ENCODE measurements at regions not wholly inside any gene's neighbourhood (a gene's known extent, or its start where the extent isn't known, plus 50 kb on each side); places are given as distances from the start of the nearest gene placed in this dataset.
"Not testable (repeated sequence)": the region's sequence is repeated elsewhere in the genome, so short reads cannot be mapped to it uniquely, and the experiment has no call there.

DNA sequence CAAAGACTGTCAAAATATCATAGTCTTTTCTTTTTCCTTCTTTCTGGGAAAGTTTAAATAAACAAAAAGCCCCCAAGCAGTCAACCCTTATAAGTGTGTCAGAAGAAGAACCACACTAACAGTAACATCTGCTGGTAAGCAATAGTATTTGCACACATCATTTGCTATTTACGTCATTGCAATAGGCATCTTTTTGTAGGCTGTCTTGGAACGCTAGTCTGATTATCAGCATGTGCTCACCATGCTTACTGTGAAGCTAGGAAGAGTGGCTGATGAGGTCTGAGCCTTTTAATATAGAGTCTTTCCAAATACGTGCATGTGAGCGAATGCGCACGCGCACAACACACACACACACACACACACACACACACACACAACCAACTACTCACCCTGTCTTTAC is 599.0 kb upstream of the TPK1 start:
- DNase-seq, result no peak

DNA sequence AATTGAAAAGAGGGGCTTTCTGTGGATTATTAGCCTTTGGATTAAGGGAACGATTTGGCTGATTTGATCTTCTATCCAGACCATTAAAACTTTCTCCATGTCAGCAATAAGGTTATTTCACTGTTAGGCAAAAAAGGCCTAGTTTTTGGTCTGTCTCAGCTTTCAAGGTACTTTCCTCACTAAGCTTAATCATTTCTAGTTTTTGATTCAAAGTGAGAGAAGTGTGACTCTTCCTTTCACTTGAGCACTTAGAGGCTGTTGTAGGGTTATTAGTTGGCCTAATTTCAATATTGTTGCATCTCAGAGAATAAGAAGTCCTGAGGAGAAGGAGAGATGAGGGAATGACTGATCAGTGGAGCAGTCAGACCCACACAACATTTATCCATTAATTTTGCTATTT is 596.0 kb upstream of the TPK1 start:
- no peak for DNase-seq

DNA sequence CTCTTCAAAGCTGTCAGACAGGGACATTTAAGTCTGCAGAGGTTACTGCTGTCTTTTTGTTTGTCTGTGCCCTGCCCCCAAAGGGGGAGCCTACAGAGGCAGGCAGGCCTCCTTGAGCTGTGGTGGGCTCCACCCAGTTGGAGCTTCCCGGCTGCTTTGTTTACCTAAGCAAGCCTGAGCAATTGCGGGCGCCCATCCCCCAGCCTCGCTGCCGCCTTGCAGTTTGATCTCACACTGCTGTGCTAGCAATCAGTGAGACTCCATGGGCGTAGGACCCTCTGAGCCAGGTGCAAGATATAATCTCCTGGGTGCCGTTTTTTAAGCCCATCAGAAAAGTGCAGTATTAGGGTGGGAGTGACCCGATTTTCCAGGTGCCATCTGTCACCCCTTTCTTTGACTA is 582.6 kb upstream of the TPK1 start:
- not testable (repeated sequence) for DNase-seq

DNA sequence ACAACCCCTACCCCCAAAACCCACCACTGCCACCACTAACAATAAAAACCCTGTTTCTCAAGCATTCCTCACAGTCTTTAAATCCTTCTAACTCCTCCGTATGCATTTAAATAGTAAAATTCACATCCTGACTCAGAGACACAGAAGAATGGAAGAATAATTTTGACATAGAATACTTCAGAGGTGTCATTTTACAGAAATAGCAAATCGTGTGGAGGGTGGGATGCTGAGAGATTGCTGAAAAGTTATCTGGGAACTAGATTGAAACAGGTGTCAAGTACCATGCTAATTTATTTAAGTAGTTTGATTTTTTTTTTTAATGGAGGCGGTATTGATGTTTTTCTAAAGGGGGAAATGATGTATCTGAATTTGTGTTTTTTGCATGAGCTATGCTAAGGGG is 575.2 kb upstream of the TPK1 start:
- no peak for DNase-seq

DNA sequence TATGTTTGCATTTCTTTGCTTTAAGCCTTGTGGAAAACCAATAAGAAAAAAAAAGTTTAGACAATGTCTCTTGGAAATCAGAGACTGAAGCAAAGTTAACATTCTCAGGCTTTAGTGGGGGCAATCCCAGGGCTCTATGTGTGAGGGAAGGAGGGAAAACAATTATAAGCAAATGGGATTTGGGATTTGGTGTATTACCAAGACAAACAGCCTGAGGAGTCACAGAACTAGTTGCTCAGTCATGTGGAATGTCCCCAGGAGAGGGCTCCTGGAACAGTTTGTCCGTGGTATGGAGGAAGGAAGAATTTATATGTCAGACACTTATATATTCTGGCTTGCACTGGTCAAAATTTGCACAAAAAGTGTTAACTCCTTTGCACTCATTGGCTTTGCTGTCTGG is 562.9 kb upstream of the TPK1 start:
- no peak for DNase-seq

DNA sequence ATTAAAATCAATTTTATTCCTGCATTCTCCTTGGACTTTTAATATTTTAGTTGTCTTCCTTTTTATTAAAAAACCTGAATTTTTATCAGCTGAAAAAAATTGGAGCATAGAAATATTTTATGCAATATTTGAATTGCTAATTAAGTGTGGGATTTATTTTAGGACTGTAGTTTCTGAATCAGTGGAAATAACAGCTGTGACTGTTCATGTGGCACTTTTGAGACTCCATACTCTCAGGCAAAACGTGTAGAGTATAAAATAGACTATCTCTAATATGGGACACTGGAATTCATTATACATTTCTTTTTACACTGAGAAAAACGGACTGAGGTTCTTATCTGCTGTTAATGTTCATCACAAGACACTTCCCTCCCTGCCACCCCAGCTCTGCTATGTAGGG is 558.3 kb upstream of the TPK1 start:
- DNase-seq, result no peak

DNA sequence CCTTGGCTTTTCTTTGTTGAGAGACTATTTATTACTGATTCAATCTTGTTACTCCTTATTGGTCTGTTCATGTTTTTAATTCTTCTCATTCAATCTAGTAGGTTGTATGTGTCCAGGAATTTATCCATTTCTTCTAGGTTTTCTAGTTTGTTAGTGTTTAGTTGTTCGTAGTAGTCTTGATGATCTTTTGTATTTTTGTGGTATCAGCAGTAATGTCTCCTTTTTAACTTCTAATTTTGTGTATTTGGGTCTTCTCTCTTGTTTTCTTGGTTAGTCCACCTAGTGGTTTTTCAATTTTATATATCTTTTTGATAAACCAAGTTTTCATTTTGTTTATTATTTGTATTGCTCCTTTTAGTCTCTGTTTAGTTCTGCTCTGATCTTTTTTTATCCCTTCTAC is 546.9 kb upstream of the TPK1 start:
- DNase-seq, result no peak

DNA sequence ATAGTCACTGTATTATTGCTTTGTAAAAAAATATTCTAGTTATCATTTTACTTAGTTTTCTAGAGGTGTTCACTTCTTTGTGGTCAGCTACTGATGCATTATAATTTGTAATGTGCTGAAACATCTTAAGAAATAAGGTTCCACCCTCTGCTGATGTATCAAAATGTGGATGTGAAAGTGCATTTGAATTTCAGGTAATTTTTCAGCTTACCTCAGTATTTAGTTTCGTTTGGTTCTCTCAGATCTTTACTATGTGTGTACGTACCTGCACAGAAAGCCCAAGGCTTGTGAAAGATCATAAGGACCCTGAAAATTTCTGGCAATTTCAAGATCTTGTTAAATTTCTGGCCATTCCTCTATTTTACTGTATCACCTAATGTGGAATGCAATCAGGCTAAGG is 542.3 kb upstream of the TPK1 start:
- DNase-seq, result no peak

DNA sequence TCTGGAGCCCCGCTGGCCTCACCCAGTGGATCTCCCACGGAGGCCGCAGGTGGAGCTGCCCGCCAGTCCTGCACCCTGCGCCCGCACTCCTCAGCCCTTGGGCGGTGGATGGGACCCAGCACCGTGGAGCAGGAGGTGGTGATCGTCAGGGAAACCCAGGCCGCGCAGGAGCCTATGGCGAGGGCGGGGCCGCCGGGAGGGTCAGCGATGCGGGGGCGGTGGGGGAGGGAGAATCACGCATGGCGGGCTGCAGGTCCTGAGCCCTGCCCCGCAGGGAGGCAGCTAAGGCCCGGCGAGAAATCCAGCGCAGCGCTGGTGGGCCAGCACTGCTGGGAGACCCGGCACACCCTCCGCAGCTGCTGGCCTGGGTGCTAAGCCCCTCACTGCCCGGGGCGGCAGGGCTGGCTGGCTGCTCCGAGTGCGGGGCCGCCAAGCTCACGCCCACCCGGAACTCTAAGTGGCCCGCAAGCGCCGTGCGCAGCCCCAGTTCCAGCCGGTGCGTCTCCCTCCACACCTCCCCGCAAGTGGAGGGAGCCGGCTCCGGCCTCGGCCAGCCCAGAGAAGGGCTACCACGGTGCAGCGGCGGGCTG is 524.8 kb upstream of the TPK1 start:
- DNase-seq, result no peak

DNA sequence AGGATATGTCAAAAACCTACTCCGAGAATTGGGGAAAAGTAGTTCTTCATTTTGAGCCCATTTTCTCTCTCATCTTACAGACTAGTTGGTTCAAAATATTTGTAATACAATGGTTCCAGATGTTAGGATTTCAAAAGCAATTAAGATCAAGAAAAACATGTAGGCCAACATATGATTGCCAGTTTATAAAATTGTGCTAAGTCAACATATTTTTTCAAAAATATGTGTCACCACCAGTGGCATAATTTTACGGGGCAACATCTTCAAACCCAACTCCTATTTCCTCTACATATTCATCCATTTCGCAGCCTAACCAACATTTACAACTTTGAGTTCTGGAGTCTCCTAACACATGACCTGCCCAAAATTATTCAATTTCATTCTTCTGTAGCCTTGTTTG is 514.5 kb upstream of the TPK1 start:
- DNase-seq, result no peak

DNA sequence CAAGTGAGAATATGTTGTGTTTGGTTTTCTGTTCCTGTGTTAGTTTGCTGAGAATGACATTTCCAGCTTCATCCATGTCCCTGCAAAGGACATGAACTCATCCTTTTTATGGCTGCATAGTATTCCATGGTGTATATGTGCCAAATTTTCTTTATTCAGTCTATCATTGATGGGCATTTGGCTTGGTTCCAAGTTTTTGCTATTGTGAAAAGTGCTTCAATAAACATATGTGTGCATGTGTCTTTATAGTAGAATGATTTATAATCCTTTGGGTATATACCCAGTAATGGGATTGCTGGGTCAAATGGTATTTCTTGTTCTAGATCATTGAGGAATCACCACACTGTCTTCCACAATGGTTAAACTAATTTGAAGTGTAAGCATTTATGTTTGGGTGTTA is 513.6 kb upstream of the TPK1 start:
- DNase-seq, result not testable (repeated sequence)

DNA sequence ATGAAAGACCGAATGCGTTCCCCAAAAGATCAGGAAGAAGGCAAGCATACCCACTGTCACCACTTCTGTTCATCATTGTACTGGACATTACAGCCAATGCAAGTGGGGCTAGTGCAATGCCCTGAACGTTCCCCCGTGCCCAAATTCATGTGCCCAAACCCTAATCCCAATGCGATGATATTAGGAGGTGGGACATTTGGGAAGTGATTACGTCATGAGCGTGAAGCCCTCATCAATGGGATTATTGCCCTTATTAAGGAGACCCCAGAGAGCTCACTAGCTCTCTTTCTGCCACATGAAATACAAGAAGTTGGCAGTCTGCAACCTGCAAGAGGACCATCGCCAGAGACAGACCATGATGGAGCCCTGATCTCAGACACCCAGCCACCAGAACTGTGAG is 511.4 kb upstream of the TPK1 start:
- no peak for DNase-seq

DNA sequence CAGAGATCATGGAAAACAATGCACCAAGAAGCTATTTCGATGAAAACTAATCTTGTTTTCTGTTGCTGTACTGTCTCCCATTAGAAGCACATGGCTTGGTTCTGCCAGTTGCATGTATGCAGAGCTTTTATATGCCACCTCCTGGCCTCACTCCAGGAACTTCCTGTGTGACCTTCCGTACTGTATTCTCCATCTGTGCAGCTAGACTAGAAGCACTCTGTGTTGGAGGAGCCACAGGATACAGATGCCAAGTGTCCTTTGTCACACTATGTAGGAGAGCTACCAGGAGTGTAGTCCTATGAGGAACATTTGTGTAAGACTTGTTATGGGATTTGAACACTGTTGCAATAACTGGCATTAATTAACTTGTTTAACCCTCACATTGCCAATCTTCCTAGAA is 503.5 kb upstream of the TPK1 start:
- no peak for DNase-seq

DNA sequence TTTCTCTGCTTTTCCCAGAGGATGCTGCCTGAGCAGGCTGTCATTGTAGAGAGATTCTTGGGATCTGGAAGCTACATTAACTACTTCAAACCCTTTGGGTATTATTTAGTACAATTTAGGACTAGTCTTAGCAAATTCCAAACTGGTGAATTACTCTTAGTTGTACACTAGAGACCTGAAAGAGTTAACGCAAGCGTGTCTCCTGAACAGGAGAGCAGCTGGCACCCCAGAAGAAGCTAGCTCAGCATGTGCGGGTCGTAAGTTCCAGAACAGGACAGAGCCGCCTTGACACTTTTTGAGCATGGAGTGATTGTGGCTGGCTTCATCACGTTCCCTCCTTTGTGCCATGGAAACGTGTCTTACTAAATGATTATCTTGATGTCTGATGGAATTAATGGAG is 495.7 kb upstream of the TPK1 start:
- no peak for DNase-seq

DNA sequence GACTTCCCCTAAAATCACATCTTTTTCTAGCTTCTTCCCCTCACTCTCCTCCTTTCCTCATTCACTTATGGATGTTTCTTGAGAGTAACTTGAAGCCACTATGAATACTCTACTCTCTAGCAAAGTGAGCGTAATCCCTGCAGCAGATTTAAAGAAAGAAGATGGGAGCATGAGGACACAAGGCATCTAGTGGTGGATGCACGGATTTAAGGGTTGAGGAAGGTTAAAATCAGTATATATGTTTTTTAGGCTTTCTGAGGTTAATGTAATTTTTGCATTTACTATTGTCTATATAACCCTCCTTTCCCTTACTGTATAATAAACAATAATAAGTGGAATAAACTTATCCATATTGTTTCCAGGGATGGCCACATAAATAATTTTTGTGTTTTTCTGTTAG is 495.2 kb upstream of the TPK1 start:
- no peak for DNase-seq

DNA sequence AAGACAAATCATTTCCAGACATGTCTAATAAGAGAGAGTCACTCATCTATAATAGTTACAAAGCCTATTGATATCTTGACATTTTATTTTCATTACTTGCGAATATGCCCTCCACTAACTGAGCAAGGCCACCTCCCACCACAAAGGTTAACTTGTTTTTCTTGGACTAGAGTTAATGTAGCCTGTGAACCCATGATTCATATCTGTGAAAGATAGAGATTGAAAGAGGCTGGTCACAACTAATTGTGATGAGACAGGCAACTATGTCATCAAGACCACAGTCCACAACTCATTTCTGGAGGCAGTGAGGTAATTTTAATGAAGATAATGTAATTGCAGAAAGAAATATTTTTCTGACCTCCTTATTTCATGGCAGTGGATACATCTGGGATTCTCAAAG is 491.8 kb upstream of the TPK1 start:
- DNase-seq, result no peak

DNA sequence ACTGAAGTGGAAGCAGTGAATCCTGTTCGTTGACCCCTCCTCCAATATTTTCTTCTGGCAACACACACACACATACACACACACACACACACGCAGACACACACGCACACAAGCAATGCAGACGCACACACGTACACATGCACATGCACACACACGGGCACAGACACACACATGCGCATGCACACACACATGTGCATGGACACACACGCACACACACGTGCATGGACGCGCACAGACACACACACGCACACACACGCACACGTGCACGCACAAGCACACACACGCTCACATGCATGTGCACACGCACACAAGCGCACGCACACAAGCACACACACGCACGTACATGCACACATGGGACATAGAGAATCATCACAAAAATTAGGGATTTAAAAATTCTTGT is 488.2 kb upstream of the TPK1 start:
- no peak for DNase-seq

DNA sequence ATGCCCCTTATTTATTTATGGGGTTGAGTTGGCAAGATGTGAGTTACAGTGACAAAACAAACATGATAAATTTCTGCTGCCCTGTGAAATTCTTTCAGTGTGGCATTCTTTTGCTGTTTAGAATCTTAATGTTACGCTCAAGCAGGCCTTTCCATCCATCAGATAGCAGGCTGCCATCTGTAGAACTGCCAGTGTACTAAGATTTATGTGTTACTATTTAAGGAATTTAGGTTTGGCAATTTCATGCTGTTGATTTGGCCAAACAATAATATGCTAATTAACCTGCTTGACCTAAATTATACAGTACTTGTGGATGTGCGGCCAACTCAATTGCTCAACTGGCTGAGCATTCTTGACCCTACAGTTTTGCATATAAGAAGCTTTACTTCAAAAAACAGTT is 477.7 kb upstream of the TPK1 start:
- no peak for DNase-seq

DNA sequence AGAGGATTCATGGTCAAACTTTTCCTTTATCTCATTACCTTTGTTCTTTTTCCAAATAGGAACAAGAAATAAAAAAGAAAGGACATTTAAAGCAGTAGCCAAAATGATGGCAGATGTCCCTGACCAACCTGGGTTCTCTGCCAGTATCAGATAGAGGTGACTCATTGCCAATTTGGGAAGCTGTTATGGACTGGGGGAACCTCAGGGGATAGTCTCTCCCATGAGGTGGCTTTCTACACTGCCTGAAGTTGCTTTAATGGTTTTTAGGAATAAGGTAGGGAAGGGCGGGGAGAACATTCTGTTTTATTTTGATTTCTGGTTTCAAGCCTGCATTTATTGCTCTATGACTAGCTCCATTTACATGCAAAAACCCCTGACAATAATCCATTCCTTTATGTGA is 457.9 kb upstream of the TPK1 start:
- DNase-seq, result no peak

DNA sequence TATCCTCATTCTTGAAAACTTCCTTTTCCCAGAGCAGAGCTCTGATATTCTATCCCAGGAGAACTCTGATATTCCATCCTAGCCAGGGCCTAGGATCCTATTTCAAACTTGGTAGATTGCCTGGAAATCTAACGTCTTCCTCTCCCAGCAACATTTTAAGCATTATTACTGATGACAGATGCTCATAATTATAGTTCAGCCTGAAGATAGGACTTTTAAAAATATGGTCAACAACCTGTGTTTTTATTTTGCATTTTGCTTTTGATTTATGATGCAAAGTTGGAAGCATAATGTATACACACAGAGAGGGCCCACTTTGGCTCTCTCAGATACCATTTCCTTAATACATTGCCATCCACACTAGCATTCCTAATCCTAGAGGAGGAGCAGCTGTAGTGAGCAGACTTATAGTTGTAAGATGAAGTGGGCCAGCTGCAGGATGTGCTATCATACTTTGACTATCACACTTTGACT is 457.4 kb upstream of the TPK1 start:
- DNase-seq, result no peak

DNA sequence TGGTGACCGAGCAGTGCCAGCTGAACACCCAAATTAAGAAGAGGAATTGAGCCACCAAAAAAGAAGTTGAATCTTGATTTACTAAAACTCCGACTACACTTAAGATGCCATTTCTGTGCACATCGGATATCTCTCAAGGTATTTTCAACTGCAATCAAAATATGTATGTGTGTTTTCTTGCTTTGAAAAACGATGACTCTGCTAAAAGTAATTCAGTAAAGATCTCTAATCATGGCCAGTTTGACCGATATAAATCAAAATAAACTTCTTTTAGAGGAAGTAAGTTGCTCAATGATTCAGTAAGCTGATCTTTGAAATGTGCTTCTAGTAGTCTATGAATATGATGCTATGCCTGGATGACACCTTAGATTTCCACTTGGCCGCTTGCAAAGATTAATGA is 453.5 kb upstream of the TPK1 start:
- DNase-seq, result no peak

DNA sequence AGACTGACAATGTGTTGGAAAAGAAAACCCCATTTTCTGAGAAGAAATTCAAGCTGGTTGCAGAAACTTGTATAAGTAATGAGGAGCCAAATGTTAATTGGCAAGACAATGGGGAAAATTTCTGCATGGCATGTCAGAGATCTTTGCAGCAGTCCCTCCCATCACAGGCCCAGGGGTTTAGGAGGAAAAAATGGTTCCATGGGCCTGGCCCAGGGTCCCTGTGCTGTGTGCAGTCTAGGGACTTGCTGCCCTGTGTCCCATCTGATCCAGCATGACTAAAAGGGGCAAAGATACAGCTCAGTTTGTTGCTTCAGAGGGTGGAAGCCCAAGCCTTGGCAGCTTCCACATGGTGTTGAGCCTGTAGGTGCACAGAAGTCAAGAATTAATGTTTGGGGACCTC is 440.3 kb upstream of the TPK1 start:
- DNase-seq, result no peak

DNA sequence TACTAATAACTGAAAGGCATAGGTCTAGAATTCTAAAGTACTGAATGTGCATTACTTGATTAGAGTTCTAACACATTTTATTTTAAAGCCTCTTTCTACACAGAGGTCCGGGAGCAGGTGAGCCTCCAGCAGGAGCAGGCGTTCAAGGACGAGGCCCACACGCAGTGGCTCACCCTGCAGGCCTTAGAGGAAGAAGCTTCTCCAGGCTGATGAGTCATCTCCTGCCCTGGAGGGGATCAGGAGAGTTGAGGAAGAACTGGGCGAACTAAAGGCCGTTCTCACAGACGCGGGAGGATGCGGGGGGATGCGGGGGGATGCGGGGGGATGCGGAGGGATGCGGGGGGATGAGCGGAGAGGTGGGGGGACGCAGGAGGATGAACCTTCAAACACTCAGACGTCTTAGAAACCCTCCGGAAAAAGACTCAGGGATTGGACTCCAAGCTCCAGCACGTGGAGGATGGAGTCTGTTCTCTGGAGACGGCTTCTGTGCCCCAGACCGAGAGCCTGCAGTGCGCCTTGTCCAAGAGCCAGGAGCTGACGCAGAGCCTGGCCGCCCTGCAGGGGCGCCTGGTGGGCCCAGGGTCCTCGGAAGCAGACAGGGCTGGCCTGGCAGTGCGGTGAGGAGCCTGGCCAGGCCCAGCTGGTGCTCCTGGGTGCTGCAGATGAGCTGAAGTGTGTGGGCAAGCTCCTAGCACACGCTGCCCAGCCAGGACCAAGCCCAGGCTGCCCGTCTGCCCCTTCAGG is 433.7 kb upstream of the TPK1 start:
- no peak for DNase-seq

DNA sequence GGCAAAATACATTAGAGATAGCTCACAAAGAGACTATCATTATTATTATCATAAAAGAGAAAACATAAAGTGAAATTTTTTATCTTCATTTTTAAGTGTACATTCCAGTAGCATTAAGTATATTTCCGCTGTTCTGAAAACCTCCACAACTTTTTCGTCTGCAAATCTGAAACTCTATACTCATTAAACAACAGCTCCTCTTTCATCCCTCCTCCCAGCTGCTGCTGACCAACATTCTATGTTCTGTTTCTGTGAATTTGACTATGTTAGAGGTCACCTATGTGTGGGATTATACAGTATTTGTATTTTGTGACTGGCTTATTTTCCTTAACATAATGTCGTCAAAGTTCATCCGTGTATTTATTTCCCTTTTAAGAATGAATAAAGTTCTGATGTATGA is 429.3 kb upstream of the TPK1 start:
- DNase-seq, result no peak

DNA sequence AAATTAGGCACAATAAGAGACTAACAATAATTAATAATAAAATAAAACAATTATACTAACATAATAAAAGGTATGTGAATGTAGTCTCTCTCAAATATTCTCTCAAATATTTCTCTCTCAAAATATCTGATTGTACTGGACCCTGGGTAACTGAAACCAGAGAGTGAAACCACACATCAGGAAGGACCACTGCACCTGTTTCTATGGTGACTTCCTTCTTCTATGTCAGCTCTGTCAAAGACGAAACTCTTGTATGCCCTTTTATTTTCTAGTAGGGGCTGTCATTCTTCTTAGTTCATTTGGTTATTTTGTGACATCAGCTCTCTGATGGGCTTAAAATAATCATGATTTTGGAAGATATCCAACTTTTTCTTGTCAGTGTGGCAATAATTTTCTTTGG is 428.0 kb upstream of the TPK1 start:
- no peak for DNase-seq

Data from activated CD4-positive, alpha-beta T cell treated with anti-CD3 and anti-CD28 coated beads for 48 hours (primary cell).